ENCODE measurements at regions not wholly inside any gene's neighbourhood (a gene's known extent, or its start where the extent isn't known, plus 50 kb on each side); places are given as distances from the start of the nearest gene placed in this dataset.

- TF ChIP-seq CTCF (IDR thresholded peaks at IDR 0.05) (no peak), POLR2A (IDR thresholded peaks at IDR 0.05) (no peak), POLR2AphosphoS5 (IDR thresholded peaks at IDR 0.05) (no peak), EP300 (IDR thresholded peaks at IDR 0.05) (no peak)
Observed at GRCh38 chr4:79678472-79679202, 270.6 kb upstream of the GK2 start.

All from upper lobe of left lung (tissue), 4 donors.